Neural cell (in vitro differentiated cells): ENCODE measurements at regions not wholly inside any gene's neighbourhood (a gene's known extent, or its start where the extent isn't known, plus 50 kb on each side); places are given as distances from the start of the nearest gene placed in this dataset.

Experiments
- H2AFZ ChIP-seq: fragments of 200-600, 300-800 bp; sonication (generic), shearing (Covaris generic); 2 replicates; pipeline ENCODE4 v1.6.0; 2014; ENCODE audit warnings: low read depth, mild to moderate bottlenecking, antibody characterized with exemption, low read length, moderate library complexity
- H3F3A ChIP-seq: fragments of 200-600 bp; shearing (Covaris generic); 2 replicates; pipeline ENCODE4 v1.6.1; 2016; ENCODE audit warnings: mild to moderate bottlenecking, moderate library complexity, mixed read lengths, antibody characterized with exemption, low read length; ENCODE audit not compliant: insufficient read depth, poor library complexity, severe bottlenecking
- H3K27ac ChIP-seq: fragments of 200-600, 300-800 bp; sonication (generic), shearing (Covaris generic); 2 replicates; pipeline ENCODE4 v1.5.1; 2014; ENCODE audit warnings: mild to moderate bottlenecking, low read length, moderate library complexity
- H3K27me3 ChIP-seq: fragments of 300-800, 200-600 bp; sonication (generic), shearing (Covaris generic); 2 replicates; pipeline ENCODE4 v1.6.0; 2014; ENCODE audit warnings: mild to moderate bottlenecking, low read depth, low read length, moderate library complexity; ENCODE audit not compliant: insufficient read depth
- H3K36me3 ChIP-seq: fragments of 300-800, 200-600 bp; sonication (generic), shearing (Covaris generic); 2 replicates; pipeline ENCODE4 v1.5.1; 2014; ENCODE audit warnings: mild to moderate bottlenecking, antibody characterized with exemption, low read length, moderate library complexity; ENCODE audit not compliant: insufficient read depth
- H3K4me2 ChIP-seq: fragments of 300-800, 200-600 bp; sonication (generic), shearing (Covaris generic); 2 replicates; pipeline ENCODE4 v1.6.0; 2014; ENCODE audit warnings: mild to moderate bottlenecking, low read length
- H3K4me3 ChIP-seq: fragments of 300-800, 200-600 bp; sonication (generic), shearing (Covaris generic); 2 replicates; pipeline ENCODE4 v1.5.1; 2014; ENCODE audit warnings: mild to moderate bottlenecking, low read length, moderate library complexity
- H3K79me2 ChIP-seq: fragments of 200-600 bp; shearing (Covaris generic); replicated peaks from 2 replicates; pipeline ENCODE4 v1.6.0; 2014; ENCODE audit warnings: mild to moderate bottlenecking, low read length, moderate library complexity; ENCODE audit not compliant: insufficient read depth
- H3K9ac ChIP-seq: fragments of 300-800, 200-600 bp; sonication (generic), shearing (Covaris generic); 2 replicates; pipeline ENCODE4 v1.6.1; 2016; ENCODE audit warnings: mild to moderate bottlenecking, low read length, mixed read lengths
- H3K9me2 ChIP-seq: fragments of 200-600 bp; shearing (Covaris generic); 2 replicates; pipeline ENCODE4 v1.6.1; 2016; ENCODE audit warnings: mild to moderate bottlenecking, low read length, mixed read lengths; ENCODE audit not compliant: insufficient read depth
- H3K9me3 ChIP-seq: fragments of 200-600, 300-800 bp; sonication (generic), shearing (Covaris generic); 2 replicates; pipeline ENCODE4 v1.6.1; 2016; ENCODE audit warnings: mild to moderate bottlenecking, mixed run types, low read length, moderate library complexity, mixed read lengths
- H4K20me1 ChIP-seq: fragments of 200-600 bp; shearing (Covaris generic); 2 replicates; pipeline ENCODE4 v1.6.1; 2016; ENCODE audit warnings: mild to moderate bottlenecking, mixed run types; ENCODE audit not compliant: insufficient read depth
- EP300 ChIP-seq: fragments of 450-650 bp; conservative IDR thresholded peaks from 2 replicates; pipeline ENCODE4 v1.6.1; 2014; ENCODE audit warnings: antibody characterized with exemption, mild to moderate bottlenecking, moderate library complexity; ENCODE audit not compliant: poor library complexity, severe bottlenecking
- EZH2 ChIP-seq: fragments of 200-600, 300-800 bp; shearing (Covaris generic), sonication (generic); IDR thresholded peaks from 2 replicates; pipeline ENCODE4 v1.6.1; 2014; ENCODE audit warnings: antibody characterized with exemption, low read length, borderline replicate concordance, mild to moderate bottlenecking; ENCODE audit not compliant: insufficient read depth, poor library complexity, severe bottlenecking
- MXI1 ChIP-seq: fragments of 450-650 bp; conservative IDR thresholded peaks from 2 replicates; pipeline ENCODE4 v1.6.1; 2014; ENCODE audit warnings: antibody characterized with exemption, mild to moderate bottlenecking; ENCODE audit not compliant: poor library complexity, severe bottlenecking
- POLR2AphosphoS5 ChIP-seq: IDR thresholded peaks from 2 replicates; pipeline ENCODE4 v1.6.1; 2012
- RAD21 ChIP-seq: fragments of 450-650 bp; conservative IDR thresholded peaks from 2 replicates; pipeline ENCODE4 v1.6.1; 2014; ENCODE audit warnings: antibody characterized with exemption, mild to moderate bottlenecking, moderate library complexity
- REST ChIP-seq: IDR thresholded peaks from 2 replicates; pipeline ENCODE4 v1.6.1; 2012; ENCODE audit warnings: borderline replicate concordance
- SMC3 ChIP-seq: fragments of 450-650 bp; conservative IDR thresholded peaks from 2 replicates; pipeline ENCODE4 v1.6.1; 2014; ENCODE audit warnings: antibody characterized with exemption, mild to moderate bottlenecking, moderate library complexity; ENCODE audit not compliant: poor library complexity
- TAF1 ChIP-seq: IDR thresholded peaks from 2 replicates; pipeline ENCODE4 v1.6.1; 2012; ENCODE audit warnings: low read depth
- TF ChIP-seq, protein P1 (sequence below): fragments of 450-650 bp; IDR thresholded peaks from 2 replicates; pipeline ENCODE4 v1.5.1; 2014; ENCODE audit warnings: antibody characterized with exemption, mild to moderate bottlenecking, moderate library complexity; ENCODE audit not compliant: poor library complexity, severe bottlenecking

- H3F3A ChIP-seq: no peaks in the 10 kb centered on the region
- no peak overlapping the region for H2AFZ ChIP-seq
- no peak overlapping the region for H3K4me3 ChIP-seq
- H3K9me2 ChIP-seq: no peaks in the 10 kb centered on the region
- H3K36me3 ChIP-seq: no peaks in the 10 kb centered on the region
- no peak overlapping the region for H3K9ac ChIP-seq
- H3K79me2 ChIP-seq: no peaks in the 10 kb centered on the region
- TF ChIP-seq, protein P1, sequence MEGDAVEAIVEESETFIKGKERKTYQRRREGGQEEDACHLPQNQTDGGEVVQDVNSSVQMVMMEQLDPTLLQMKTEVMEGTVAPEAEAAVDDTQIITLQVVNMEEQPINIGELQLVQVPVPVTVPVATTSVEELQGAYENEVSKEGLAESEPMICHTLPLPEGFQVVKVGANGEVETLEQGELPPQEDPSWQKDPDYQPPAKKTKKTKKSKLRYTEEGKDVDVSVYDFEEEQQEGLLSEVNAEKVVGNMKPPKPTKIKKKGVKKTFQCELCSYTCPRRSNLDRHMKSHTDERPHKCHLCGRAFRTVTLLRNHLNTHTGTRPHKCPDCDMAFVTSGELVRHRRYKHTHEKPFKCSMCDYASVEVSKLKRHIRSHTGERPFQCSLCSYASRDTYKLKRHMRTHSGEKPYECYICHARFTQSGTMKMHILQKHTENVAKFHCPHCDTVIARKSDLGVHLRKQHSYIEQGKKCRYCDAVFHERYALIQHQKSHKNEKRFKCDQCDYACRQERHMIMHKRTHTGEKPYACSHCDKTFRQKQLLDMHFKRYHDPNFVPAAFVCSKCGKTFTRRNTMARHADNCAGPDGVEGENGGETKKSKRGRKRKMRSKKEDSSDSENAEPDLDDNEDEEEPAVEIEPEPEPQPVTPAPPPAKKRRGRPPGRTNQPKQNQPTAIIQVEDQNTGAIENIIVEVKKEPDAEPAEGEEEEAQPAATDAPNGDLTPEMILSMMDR: no peak
- no peak for TF ChIP-seq MXI1
- TF ChIP-seq REST: no peak
- TF ChIP-seq SMC3: no peak
- TF ChIP-seq EZH2: no peak
- no peak for TF ChIP-seq POLR2AphosphoS5
- no peak for TF ChIP-seq EP300
- TF ChIP-seq RAD21: no peak
- TF ChIP-seq TAF1: no peak
- H4K20me1 ChIP-seq: no peaks in the 10 kb centered on the region
- no peaks in the 10 kb centered on the region for H3K27me3 ChIP-seq
- H3K4me2 ChIP-seq: no peak overlapping the region
- no peak overlapping the region for H3K27ac ChIP-seq
- H3K9me3 ChIP-seq: no peaks in the 10 kb centered on the region
Measured at GRCh38 chr19:31725051-31725450, 375.8 kb upstream of the TSHZ3 start.

- no peak for TF ChIP-seq EP300
- no peak for TF ChIP-seq MXI1
- TF ChIP-seq, protein P1: no peak
- TF ChIP-seq EZH2: no peak
- TF ChIP-seq POLR2AphosphoS5: no peak
- no peak for TF ChIP-seq SMC3
- no peak for TF ChIP-seq REST
- no peak for TF ChIP-seq TAF1
- no peak for TF ChIP-seq RAD21
- H3K27ac ChIP-seq: no peak overlapping the region
- H3K4me3 ChIP-seq: no peak overlapping the region
Measured at GRCh38 chr19:31727536-31727935, 378.3 kb upstream of the TSHZ3 start.

More at GRCh38 chr19:31727536-31727935, 378.3 kb upstream of the TSHZ3 start:
- H3K9ac ChIP-seq: no peak overlapping the region
- no peaks in the 10 kb centered on the region for H3K9me3 ChIP-seq
- H3K9me2 ChIP-seq: no peaks in the 10 kb centered on the region
- no peaks in the 10 kb centered on the region for H3K27me3 ChIP-seq
- H4K20me1 ChIP-seq: no peaks in the 10 kb centered on the region
- no peak overlapping the region for H2AFZ ChIP-seq
- H3K4me2 ChIP-seq: no peak overlapping the region
- H3K36me3 ChIP-seq: no peaks in the 10 kb centered on the region
- H3K79me2 ChIP-seq: no peaks in the 10 kb centered on the region
- H3F3A ChIP-seq: no peaks in the 10 kb centered on the region
